HL-60 (cell line): ENCODE measurements at regions not wholly inside any gene's neighbourhood (a gene's known extent, or its start where the extent isn't known, plus 50 kb on each side); places are given as distances from the start of the nearest gene placed in this dataset.

ENCODE experiments used
- DNase-seq, 2 experiments: peaks; one replicate each; pipeline ENCODE4 v3.0.0-alpha.2; 2010 to 2020; ENCODE audit warnings: low read depth in 1 of 2, low spot score in 1 of 2
- H3K27ac ChIP-seq: fragments of 250-450 bp; sonication (Bioruptor Pico); replicated peaks from 2 replicates; pipeline ENCODE4 v1.5.1; 2020; ENCODE audit warnings: mild to moderate bottlenecking, moderate library complexity
- H3K27me3 ChIP-seq: fragments of 250-450 bp; sonication (Bioruptor Pico); 2 replicates; pipeline ENCODE4 v1.5.1; 2021; ENCODE audit warnings: mild to moderate bottlenecking, moderate library complexity; ENCODE audit not compliant: insufficient read depth, poor library complexity, severe bottlenecking
- H3K4me3 ChIP-seq: replicated peaks from 2 replicates; pipeline ENCODE4 v1.5.1; 2011; ENCODE audit warnings: mild to moderate bottlenecking, control low read depth, low read length; ENCODE audit not compliant: insufficient read depth
- CTCF ChIP-seq: IDR thresholded peaks from one replicate; pipeline ENCODE4 v1.5.1; 2011; ENCODE audit warnings: low read length, control low read depth, inconsistent platforms; ENCODE audit not compliant: insufficient read depth
- GABPA ChIP-seq: IDR thresholded peaks from 2 replicates; pipeline ENCODE4 v1.6.1; 2012; ENCODE audit warnings: low read depth
- POLR2AphosphoS5 ChIP-seq: IDR thresholded peaks from 2 replicates; pipeline ENCODE4 v1.6.1; 2012; ENCODE audit warnings: low read depth
- REST ChIP-seq: IDR thresholded peaks from 2 replicates; pipeline ENCODE4 v1.6.1; 2012; ENCODE audit warnings: low read depth; ENCODE audit not compliant: insufficient replicate concordance
- SPI1 ChIP-seq: IDR thresholded peaks from 2 replicates; pipeline ENCODE4 v1.6.1; 2012; ENCODE audit warnings: low read depth, mild to moderate bottlenecking, borderline replicate concordance

- DNase-seq: no peak
- Histone ChIP-seq H3K27ac (no peak overlapping the region), H3K4me3 (no peak overlapping the region), H3K27me3 (peaks cover 6% of the 10 kb centered on the region)
- TF ChIP-seq CTCF: no peak
- no peak for TF ChIP-seq REST
- TF ChIP-seq GABPA: no peak
- TF ChIP-seq SPI1: no peak
- no peak for TF ChIP-seq POLR2AphosphoS5
Observed at GRCh38 chr11:122207921-122208764, 92.1 kb upstream of the BLID start.

- DNase-seq: no peak
- TF ChIP-seq GABPA (no peak), SPI1 (no peak), REST (no peak), CTCF (no peak), POLR2AphosphoS5 (no peak)
- H3K27me3 ChIP-seq: peaks cover 6% of the 10 kb centered on the region
- no peak overlapping the region for H3K4me3 ChIP-seq
- no peak overlapping the region for H3K27ac ChIP-seq
Observed at GRCh38 chr11:122207505-122207904, 91.5 kb upstream of the BLID start.

GRCh38 chr11:122205036-122205435 is 89.0 kb upstream of the BLID start:
- Histone ChIP-seq H3K4me3 (no peak overlapping the region), H3K27me3 (peaks cover 5% of the 10 kb centered on the region), H3K27ac (no peak overlapping the region)
- no peak for DNase-seq
- no peak for TF ChIP-seq GABPA
- TF ChIP-seq CTCF: no peak
- no peak for TF ChIP-seq POLR2AphosphoS5
- no peak for TF ChIP-seq SPI1
- TF ChIP-seq REST: no peak
